Esophagus squamous epithelium (tissue), 4 donors: ENCODE measurements at regions not wholly inside any gene's neighbourhood (a gene's known extent, or its start where the extent isn't known, plus 50 kb on each side); places are given as distances from the start of the nearest gene placed in this dataset.

Source experiments
- POLR2A ChIP-seq, 4 donors: fragments of 450-650 bp; IDR thresholded peaks; one replicate each; pipeline ENCODE4 v1.6.1; 2017; ENCODE audit warnings: antibody characterized with exemption in 4 of 4, mild to moderate bottlenecking in 4 of 4, moderate library complexity in 3 of 4
- TF ChIP-seq, protein P1 (sequence below), 6 experiments: fragments of 450-650 bp in 4 of 6; fragments of 200-600 bp in 2 of 6; sonication (generic) in 2 of 6; IDR thresholded peaks; one replicate each; pipeline ENCODE4 v1.5.1; 2016 to 2019; ENCODE audit warnings: antibody characterized with exemption in 6 of 6, mild to moderate bottlenecking in 4 of 6, moderate library complexity in 4 of 6

DNA sequence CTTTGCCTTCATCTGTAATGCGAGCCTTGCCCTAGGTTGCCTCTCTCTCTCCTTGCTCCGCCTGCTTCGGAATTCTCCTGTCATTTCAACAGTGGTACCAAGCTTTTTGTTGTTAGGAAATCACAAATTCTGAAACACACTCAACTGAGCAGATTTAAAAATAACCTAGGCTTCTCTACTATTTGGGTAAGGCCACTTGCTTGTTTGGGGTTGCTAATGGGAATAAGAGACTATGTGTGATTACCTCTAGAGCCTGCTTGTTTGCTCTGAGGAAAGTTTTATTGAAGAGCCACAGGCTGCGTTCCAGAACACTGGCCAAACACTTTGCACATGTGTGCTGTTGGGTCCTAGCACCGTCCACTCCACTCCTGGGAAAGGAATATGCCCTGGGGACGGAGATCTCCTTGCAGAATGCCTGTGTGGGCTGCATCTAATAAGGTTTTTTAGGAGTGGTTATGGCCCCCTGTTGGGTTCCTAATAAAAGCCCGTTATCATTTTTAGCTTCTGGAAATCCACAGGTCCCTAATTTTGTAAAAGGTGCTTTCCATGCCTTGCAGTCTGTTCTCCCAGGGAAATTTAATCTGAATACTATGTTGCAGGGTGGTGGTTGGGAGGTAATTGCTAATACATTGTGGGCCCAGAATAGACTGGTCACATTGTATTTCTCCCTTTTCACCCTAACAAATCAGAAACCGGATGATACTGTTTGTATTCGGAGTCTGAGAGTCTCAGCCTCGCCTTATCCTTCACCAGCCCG, 68.7 kb upstream of the KLF6 start:
- TF ChIP-seq, protein P1, sequence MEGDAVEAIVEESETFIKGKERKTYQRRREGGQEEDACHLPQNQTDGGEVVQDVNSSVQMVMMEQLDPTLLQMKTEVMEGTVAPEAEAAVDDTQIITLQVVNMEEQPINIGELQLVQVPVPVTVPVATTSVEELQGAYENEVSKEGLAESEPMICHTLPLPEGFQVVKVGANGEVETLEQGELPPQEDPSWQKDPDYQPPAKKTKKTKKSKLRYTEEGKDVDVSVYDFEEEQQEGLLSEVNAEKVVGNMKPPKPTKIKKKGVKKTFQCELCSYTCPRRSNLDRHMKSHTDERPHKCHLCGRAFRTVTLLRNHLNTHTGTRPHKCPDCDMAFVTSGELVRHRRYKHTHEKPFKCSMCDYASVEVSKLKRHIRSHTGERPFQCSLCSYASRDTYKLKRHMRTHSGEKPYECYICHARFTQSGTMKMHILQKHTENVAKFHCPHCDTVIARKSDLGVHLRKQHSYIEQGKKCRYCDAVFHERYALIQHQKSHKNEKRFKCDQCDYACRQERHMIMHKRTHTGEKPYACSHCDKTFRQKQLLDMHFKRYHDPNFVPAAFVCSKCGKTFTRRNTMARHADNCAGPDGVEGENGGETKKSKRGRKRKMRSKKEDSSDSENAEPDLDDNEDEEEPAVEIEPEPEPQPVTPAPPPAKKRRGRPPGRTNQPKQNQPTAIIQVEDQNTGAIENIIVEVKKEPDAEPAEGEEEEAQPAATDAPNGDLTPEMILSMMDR (IDR thresholded peaks at IDR 0.05): no peak
- TF ChIP-seq POLR2A (IDR thresholded peaks at IDR 0.05): no peak
